Endothelial cell of umbilical vein (primary cell): ENCODE measurements at regions not wholly inside any gene's neighbourhood (a gene's known extent, or its start where the extent isn't known, plus 50 kb on each side); places are given as distances from the start of the nearest gene placed in this dataset.

Experiments used
- BruUV-seq: library from RNA; stranded (reverse); fragments of 400-500 nt; replicated peaks from 2 replicates; lab custom pipeline; 2021; lab: Mats Ljungman, UMichigan
- CTCF ChIA-PET: fragments of 300-600, 350-600 bp; sonication (Branson Sonifier 250); formaldehyde crosslinking; loops from one replicate; lab custom pipeline; 2021; ENCODE audit warnings: antibody characterized with exemption, inconsistent platforms; lab: Charles Lee
- POLR2A ChIA-PET: fragments of 300-600, 350-600 bp; sonication (Branson Sonifier 250); formaldehyde crosslinking; loops from one replicate; lab custom pipeline; 2021; ENCODE audit warnings: antibody characterized with exemption, inconsistent platforms; lab: Charles Lee
- DNase-seq: peaks from one replicate; pipeline ENCODE4 v3.0.0-alpha.2; 2011; ENCODE audit warnings: low read depth, low spot score
- FAIRE-seq: peaks from 2 replicates; lab custom pipeline; 2011; peaks lifted over from hg19 to GRCh38; lab: Jason Lieb, UNC
- H2AFZ ChIP-seq: 2 replicates; pipeline ENCODE4 v1.6.0; 2012; ENCODE audit warnings: low read depth, low read length, control low read depth, inconsistent platforms
- H3K27ac ChIP-seq: 2 replicates; pipeline ENCODE4 v1.5.1; 2011; ENCODE audit warnings: low read depth, mild to moderate bottlenecking, control low read depth, low read length, moderate library complexity; ENCODE audit not compliant: insufficient read depth
- H3K27me3 ChIP-seq, 2 experiments: 2 replicates each; pipeline versions ENCODE4 v1.6.0 to v1.6.1; 2011; ENCODE audit warnings: low read length in 2 of 2, mixed read lengths in 1 of 2; ENCODE audit not compliant: control insufficient read depth in 2 of 2, insufficient read depth in 2 of 2
- H3K36me3 ChIP-seq, 2 experiments: 2 replicates in 1 of 2; 3 replicates in 1 of 2; pipeline ENCODE4 v1.5.1; 2011; ENCODE audit warnings: low read length in 2 of 2, mild to moderate bottlenecking in 1 of 2, moderate library complexity in 1 of 2; ENCODE audit not compliant: control insufficient read depth in 2 of 2, insufficient read depth in 2 of 2; ENCODE audit errors: extremely low read depth in 1 of 2
- H3K4me1 ChIP-seq: 3 replicates; pipeline ENCODE4 v1.5.1; 2011; ENCODE audit warnings: mild to moderate bottlenecking, low read length; ENCODE audit not compliant: control insufficient read depth, insufficient read depth; ENCODE audit errors: extremely low read depth
- H3K4me2 ChIP-seq: 2 replicates; pipeline ENCODE4 v1.6.1; 2011; ENCODE audit warnings: low read length, control low read depth, mixed read lengths; ENCODE audit not compliant: insufficient read depth
- H3K4me3 ChIP-seq, 3 experiments: fragments of 200-600 bp in 1 of 3; sonication (generic), shearing (Covaris generic) in 1 of 3; replicated peaks in 1 of 3; 2 replicates each; pipeline ENCODE4 v1.5.1; 2011 to 2016; ENCODE audit warnings: control low read depth in 3 of 3, low read length in 3 of 3, mild to moderate bottlenecking in 2 of 3, inconsistent platforms in 1 of 3, low read depth in 1 of 3, moderate library complexity in 1 of 3; ENCODE audit not compliant: insufficient read depth in 1 of 3
- H3K79me2 ChIP-seq: 2 replicates; pipeline ENCODE4 v1.6.0; 2012; ENCODE audit warnings: low read length, inconsistent platforms; ENCODE audit not compliant: control insufficient read depth, insufficient read depth
- H3K9ac ChIP-seq: replicated peaks from 2 replicates; pipeline ENCODE3; 2011; ENCODE audit warnings: low read length, control low read depth; ENCODE audit not compliant: insufficient read depth; ENCODE audit errors: extremely low read depth
- H3K9me1 ChIP-seq: replicated peaks from 3 replicates; pipeline ENCODE4 v1.6.0; 2011; ENCODE audit warnings: mild to moderate bottlenecking, low read length; ENCODE audit not compliant: control insufficient read depth, insufficient read depth; ENCODE audit errors: extremely low read depth
- H3K9me3 ChIP-seq: replicated peaks from 2 replicates; pipeline ENCODE4 v1.5.1; 2012; ENCODE audit warnings: low read length, inconsistent platforms; ENCODE audit not compliant: control insufficient read depth, insufficient read depth
- H4K20me1 ChIP-seq: replicated peaks from 2 replicates; pipeline ENCODE3; 2011; ENCODE audit warnings: mild to moderate bottlenecking, low read length; ENCODE audit not compliant: control insufficient read depth, insufficient read depth; ENCODE audit errors: extremely low read depth
- CTCF ChIP-seq, 2 donors: IDR thresholded peaks; 1 replicate in 1 of 2; 2 replicates in 1 of 2; pipeline ENCODE4 v1.5.1; 2011; ENCODE audit warnings: low read length in 2 of 2, mild to moderate bottlenecking in 2 of 2, moderate library complexity in 2 of 2, control low read depth in 1 of 2, inconsistent platforms in 1 of 2, low read depth in 1 of 2; ENCODE audit not compliant: insufficient read depth in 1 of 2; ENCODE audit errors: extremely low read depth in 1 of 2
- EZH2 ChIP-seq: IDR thresholded peaks from 2 replicates; pipeline ENCODE4 v1.6.1; 2012; ENCODE audit warnings: borderline replicate concordance, low read depth, mild to moderate bottlenecking, moderate library complexity, low read length, inconsistent platforms; ENCODE audit not compliant: severe bottlenecking
- FOS ChIP-seq: IDR thresholded peaks from 2 replicates; pipeline ENCODE4 v1.6.1; 2011; ENCODE audit warnings: mild to moderate bottlenecking, low read length, moderate library complexity, borderline replicate concordance; ENCODE audit not compliant: insufficient read depth
- GATA2 ChIP-seq: IDR thresholded peaks from 2 replicates; pipeline ENCODE4 v1.7.0; 2011; ENCODE audit warnings: low read depth, mild to moderate bottlenecking, moderate library complexity, mixed read lengths, low read length; ENCODE audit not compliant: insufficient read length, insufficient read depth
- JUN ChIP-seq: IDR thresholded peaks from 2 replicates; pipeline ENCODE4 v1.6.1; 2011; ENCODE audit warnings: borderline replicate concordance, low read depth; ENCODE audit not compliant: insufficient read length, insufficient read depth
- MAX ChIP-seq: IDR thresholded peaks from 2 replicates; pipeline ENCODE4 v1.6.1; 2011; ENCODE audit not compliant: insufficient read depth, insufficient read length
- MYC ChIP-seq: IDR thresholded peaks from one replicate; pipeline ENCODE4 v1.6.1; 2011; ENCODE audit warnings: mild to moderate bottlenecking, low read depth, low read length
- POLR2A ChIP-seq: IDR thresholded peaks from 2 replicates; pipeline ENCODE4 v1.6.1; 2012; ENCODE audit warnings: low read depth, mild to moderate bottlenecking, control low read depth, low read length
- POLR2AphosphoS5 ChIP-seq: IDR thresholded peaks from 2 replicates; pipeline ENCODE4 v1.6.1; 2012; ENCODE audit warnings: low read depth, mild to moderate bottlenecking, control low read depth, low read length, moderate library complexity; ENCODE audit not compliant: insufficient read depth
- dilution Hi-C: fragments of 300-500 bp; cut with MboI; formaldehyde crosslinking; loops from one replicate; pipeline ENCODE4 v1.15.0; 2019; ENCODE audit warnings: low sequenced_read_pairs; ENCODE audit not compliant: extremely low pct_ligation_motif_present
- intact Hi-C: fragments of 100-400 bp; cut with micrococcal nuclease; formaldehyde crosslinking; loops from one replicate; pipeline ENCODE4 v1.10.0; 2022

- intact Hi-C loops (no loop called here), dilution Hi-C loops (no loop called here)
- FAIRE-seq (no peak), DNase-seq (no peak)
- Histone ChIP-seq H4K20me1 (no peaks in the 10 kb centered on the region), H3K36me3 (no peaks in the 10 kb centered on the region), H3K4me1 (no peaks in the 10 kb centered on the region), H3K79me2 (no peaks in the 10 kb centered on the region), H3K9ac (no peak overlapping the region), H3K4me2 (no peak overlapping the region), H3K27ac (no peak overlapping the region), H3K9me1 (no peaks in the 10 kb centered on the region), H3K4me3 (no peak overlapping the region), H2AFZ (no peak overlapping the region), H3K9me3 (no peaks in the 10 kb centered on the region), H3K27me3 (no peaks in the 10 kb centered on the region)
- ChIA-PET POLR2A (no interaction called here), CTCF (no interaction called here)
- BruUV-seq, result no TSS peak
- TF ChIP-seq MYC (no peak), POLR2A (no peak), CTCF (IDR thresholded peaks at IDR 0.05; ENCODE audit: extremely low read depth in 1 of 2, insufficient read depth in 1 of 2, low read depth in 1 of 2, low read length in 2 of 2) (no peak), MAX (no peak), GATA2 (no peak), JUN (no peak), POLR2AphosphoS5 (no peak), EZH2 (no peak), FOS (no peak)
These were observed 114.2 kb downstream of the FEM1C start for GRCh38 chr5:115430374-115430773.
